ENCODE measurements at regions not wholly inside any gene's neighbourhood (a gene's known extent, or its start where the extent isn't known, plus 50 kb on each side); places are given as distances from the start of the nearest gene placed in this dataset.
"Not testable (repeated sequence)": the region's sequence is repeated elsewhere in the genome, so short reads cannot be mapped to it uniquely, and the experiment has no call there.

DNA sequence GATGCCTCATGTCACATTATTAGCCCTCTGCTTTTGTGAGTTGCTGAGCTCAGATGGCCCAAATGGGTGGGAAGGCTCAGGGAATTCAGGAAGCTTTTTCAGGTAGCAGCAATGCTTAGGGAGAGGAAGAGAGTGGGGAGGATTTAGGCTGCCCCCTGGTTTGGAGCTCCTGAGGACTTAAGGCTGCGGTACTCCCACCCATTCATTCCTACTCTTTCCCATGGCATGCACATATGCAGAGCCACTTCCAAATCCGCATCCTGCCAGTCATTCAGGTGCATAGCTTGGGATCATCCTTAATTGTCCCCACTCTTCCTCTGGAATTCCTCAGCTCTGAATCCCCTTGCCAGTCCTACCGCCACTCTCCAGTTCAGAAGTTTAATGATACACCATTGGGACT lies 343.1 kb upstream of the FRG2C start:
- no peak for DNase-seq (ENCODE audit: low read depth in 1 of 2, low spot score in 1 of 2)
- in situ Hi-C loops (cut with HindIII; ENCODE audit: low pct_unique_long_range_greater_than_20kb, low sequenced_read_pairs), result no loop called here
- no peak for TF ChIP-seq JUND (IDR thresholded peaks at IDR 0.05; ENCODE audit: low read depth)

GRCh38 chr3:75323936-75324335 lies 340.2 kb upstream of the FRG2C start:
- DNase-seq (ENCODE audit: low read depth in 1 of 2, low spot score in 1 of 2); in situ Hi-C loops (cut with HindIII; ENCODE audit: low pct_unique_long_range_greater_than_20kb, low sequenced_read_pairs): not testable (repeated sequence)

- no peak for DNase-seq (ENCODE audit: low read depth in 1 of 2, low spot score in 1 of 2)
- no peak for TF ChIP-seq JUND (IDR thresholded peaks at IDR 0.05; ENCODE audit: low read depth)
- in situ Hi-C loops (cut with HindIII; ENCODE audit: low pct_unique_long_range_greater_than_20kb, low sequenced_read_pairs), result no loop called here
Observed at GRCh38 chr3:75325716-75326115, 338.4 kb upstream of the FRG2C start.

DNA sequence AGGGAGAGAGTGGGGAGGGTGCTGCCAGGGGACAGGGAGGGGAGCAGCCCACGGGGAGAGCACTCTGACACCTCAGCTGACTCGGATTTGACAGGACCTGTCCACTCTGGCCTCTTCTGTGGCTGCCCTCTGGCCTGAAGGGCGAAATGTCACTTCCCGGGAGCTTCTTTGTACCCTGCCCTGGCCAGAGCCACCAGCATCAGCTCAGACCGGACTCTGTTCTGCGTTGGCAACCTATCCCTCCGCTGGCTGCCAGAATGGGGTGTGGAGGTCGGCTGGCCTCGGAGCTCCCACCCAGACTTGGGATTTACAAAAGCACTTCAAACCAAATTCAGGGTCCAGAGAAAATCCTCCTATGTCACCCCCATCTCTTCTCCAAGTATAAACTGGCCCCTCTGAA lies 336.7 kb upstream of the FRG2C start:
- TF ChIP-seq JUND (IDR thresholded peaks at IDR 0.05; ENCODE audit: low read depth), result no peak
- DNase-seq (ENCODE audit: low read depth in 1 of 2, low spot score in 1 of 2), result no peak
- in situ Hi-C loops (cut with HindIII; ENCODE audit: low pct_unique_long_range_greater_than_20kb, low sequenced_read_pairs), result no loop called here

GRCh38 chr3:75329476-75330097 lies 334.5 kb upstream of the FRG2C start:
- TF ChIP-seq JUND (IDR thresholded peaks at IDR 0.05; ENCODE audit: low read depth), result no peak
- in situ Hi-C loops (cut with HindIII; ENCODE audit: low pct_unique_long_range_greater_than_20kb, low sequenced_read_pairs), result no loop called here
- peak; percentile 8 to 38 for DNase-seq (ENCODE audit: low read depth in 1 of 2, low spot score in 1 of 2)

- in situ Hi-C loops (cut with HindIII; ENCODE audit: low pct_unique_long_range_greater_than_20kb, low sequenced_read_pairs); DNase-seq (ENCODE audit: low read depth in 1 of 2, low spot score in 1 of 2): not testable (repeated sequence)
Observed at GRCh38 chr3:75330446-75330845, 333.7 kb upstream of the FRG2C start.

DNA sequence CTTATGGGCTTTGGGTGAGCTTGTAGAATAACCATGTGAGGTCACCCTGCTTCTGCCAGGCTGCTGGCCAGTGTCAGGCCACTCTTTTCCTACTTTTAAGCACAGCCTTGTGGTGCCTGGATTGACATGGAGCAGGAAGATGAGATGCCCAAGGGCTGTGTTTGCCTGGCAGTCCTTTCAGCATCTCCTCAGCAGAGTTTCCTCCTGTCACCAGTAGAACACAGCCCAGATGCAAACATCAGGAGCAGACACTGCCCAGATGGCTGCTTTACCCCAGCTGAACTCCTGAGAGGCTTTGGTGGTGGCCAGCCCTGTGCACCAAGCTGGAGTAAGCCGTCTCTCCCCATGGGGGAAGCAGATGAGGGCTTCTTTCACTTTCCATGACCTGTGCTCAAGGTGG lies 332.0 kb upstream of the FRG2C start:
- DNase-seq (ENCODE audit: low read depth in 1 of 2, low spot score in 1 of 2); in situ Hi-C loops (cut with HindIII; ENCODE audit: low pct_unique_long_range_greater_than_20kb, low sequenced_read_pairs): not testable (repeated sequence)

DNA sequence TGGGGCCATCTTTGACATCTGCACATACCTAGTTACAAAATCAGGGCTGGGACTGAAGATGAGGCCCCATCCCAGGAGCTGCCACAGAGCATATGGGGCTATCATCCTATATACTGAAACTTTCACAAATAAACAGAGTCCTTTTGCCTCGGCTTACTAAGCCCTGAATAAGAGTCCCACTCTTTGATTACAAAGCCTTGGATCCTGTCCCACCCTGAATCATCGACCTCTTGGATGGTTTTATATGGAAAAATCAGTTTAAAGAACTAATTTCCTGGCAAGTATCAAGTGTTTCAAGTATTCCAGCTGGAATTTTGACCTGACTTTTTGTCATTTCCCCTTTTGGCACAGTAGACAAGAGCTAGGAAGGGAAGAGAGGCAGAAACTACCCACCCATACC lies 331.3 kb upstream of the FRG2C start:
- no peak for DNase-seq (ENCODE audit: low read depth in 1 of 2, low spot score in 1 of 2)
- no peak for TF ChIP-seq JUND (IDR thresholded peaks at IDR 0.05; ENCODE audit: low read depth)
- in situ Hi-C loops (cut with HindIII; ENCODE audit: low pct_unique_long_range_greater_than_20kb, low sequenced_read_pairs), result no loop called here

GRCh38 chr3:75334299-75334698 lies 329.8 kb upstream of the FRG2C start:
- no peak for DNase-seq (ENCODE audit: low read depth in 1 of 2, low spot score in 1 of 2)
- in situ Hi-C loops (cut with HindIII; ENCODE audit: low pct_unique_long_range_greater_than_20kb, low sequenced_read_pairs), result no loop called here
- TF ChIP-seq JUND (IDR thresholded peaks at IDR 0.05; ENCODE audit: low read depth), result no peak

GRCh38 chr3:75337226-75337900 lies 326.8 kb upstream of the FRG2C start:
- TF ChIP-seq JUND (IDR thresholded peaks at IDR 0.05; ENCODE audit: low read depth), result no peak
- in situ Hi-C loops (cut with HindIII; ENCODE audit: low pct_unique_long_range_greater_than_20kb, low sequenced_read_pairs), result no loop called here
- no peak for DNase-seq (ENCODE audit: low read depth in 1 of 2, low spot score in 1 of 2)

DNA sequence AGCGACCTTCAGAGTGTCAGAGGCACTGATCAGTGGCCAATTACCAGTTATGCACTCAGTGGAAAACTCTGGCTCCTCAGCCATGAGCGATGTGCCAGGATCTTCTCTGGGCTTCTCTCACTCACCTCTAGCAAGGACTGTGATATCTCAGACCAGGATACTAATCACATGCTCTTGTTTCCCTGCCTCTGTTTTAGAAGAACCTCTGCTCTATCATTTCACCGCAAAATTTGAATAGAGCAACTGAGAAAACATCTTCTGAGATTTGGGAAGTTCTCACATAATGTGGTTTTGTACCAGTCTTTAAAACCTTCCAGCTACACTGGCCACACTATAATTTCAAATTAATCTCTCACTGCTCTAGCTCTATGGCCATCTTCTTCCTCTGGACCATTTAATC lies 325.8 kb upstream of the FRG2C start:
- no peak for TF ChIP-seq JUND (IDR thresholded peaks at IDR 0.05; ENCODE audit: low read depth)
- in situ Hi-C loops (cut with HindIII; ENCODE audit: low pct_unique_long_range_greater_than_20kb, low sequenced_read_pairs), result no loop called here
- no peak for DNase-seq (ENCODE audit: low read depth in 1 of 2, low spot score in 1 of 2)

DNA sequence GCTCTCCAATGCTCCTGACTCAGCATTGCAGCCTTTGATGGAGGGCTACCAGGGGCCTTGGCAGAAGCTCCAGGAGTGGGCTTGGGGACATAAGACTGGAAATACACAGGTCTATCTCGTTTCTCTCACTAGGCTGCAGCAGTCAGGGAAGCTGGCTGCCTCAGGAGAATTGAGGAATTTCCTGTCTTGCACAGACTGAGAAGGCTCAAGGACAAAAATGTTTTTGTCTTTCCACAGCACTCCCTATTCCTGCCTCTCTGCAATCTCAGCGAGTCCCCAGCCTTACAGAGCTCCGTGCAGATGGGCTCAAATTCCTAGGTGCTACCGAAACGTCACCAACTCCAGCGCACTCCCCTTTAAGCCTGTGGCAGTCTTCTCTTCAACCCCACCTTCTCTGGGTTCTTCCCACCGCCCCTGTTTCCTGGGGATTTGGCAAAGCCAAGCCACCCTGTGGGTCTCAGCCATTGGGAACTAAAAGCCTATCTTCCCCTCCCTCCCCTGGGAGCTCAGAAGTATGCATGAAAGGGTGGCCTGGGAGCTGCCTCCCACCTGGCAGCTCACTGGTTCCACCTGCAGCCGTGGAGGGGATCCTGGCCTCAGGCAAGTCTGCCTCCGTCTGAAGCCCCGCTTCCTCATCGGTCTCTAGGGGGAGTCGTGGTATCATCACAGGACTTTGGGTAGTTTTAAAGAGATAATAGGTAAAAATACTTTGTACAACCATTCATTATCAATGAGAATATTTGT lies 322.6 kb upstream of the FRG2C start:
- DNase-seq (ENCODE audit: low read depth in 1 of 2, low spot score in 1 of 2), result no peak
- TF ChIP-seq JUND (IDR thresholded peaks at IDR 0.05; ENCODE audit: low read depth), result no peak
- in situ Hi-C loops (cut with HindIII; ENCODE audit: low pct_unique_long_range_greater_than_20kb, low sequenced_read_pairs), result no loop called here

DNA sequence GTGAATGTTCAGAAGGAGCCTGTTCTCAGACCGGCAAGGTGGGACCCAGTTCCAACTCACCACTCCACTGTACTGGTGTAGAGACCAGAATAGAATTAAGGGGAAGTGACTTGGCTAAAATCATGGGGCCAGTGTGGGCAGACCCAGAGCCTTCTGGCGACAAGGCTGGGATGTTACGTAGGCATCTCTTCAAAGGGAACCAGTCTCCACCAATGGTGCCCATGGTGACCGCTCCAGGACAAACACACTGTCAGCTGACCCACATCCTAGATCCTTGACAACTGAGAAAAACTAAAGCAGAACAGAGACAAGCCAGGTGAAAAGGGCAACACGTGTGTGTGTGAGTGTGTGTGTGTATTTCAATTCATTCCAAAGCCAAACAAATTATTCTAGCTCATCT lies 321.7 kb upstream of the FRG2C start:
- in situ Hi-C loops (cut with HindIII; ENCODE audit: low pct_unique_long_range_greater_than_20kb, low sequenced_read_pairs), result no loop called here
- DNase-seq (ENCODE audit: low read depth in 1 of 2, low spot score in 1 of 2), result no peak
- TF ChIP-seq JUND (IDR thresholded peaks at IDR 0.05; ENCODE audit: low read depth), result no peak

- DNase-seq (ENCODE audit: low read depth in 1 of 2, low spot score in 1 of 2); in situ Hi-C loops (cut with HindIII; ENCODE audit: low pct_unique_long_range_greater_than_20kb, low sequenced_read_pairs): not testable (repeated sequence)
Observed at GRCh38 chr3:75350536-75350935, 313.6 kb upstream of the FRG2C start.

DNA sequence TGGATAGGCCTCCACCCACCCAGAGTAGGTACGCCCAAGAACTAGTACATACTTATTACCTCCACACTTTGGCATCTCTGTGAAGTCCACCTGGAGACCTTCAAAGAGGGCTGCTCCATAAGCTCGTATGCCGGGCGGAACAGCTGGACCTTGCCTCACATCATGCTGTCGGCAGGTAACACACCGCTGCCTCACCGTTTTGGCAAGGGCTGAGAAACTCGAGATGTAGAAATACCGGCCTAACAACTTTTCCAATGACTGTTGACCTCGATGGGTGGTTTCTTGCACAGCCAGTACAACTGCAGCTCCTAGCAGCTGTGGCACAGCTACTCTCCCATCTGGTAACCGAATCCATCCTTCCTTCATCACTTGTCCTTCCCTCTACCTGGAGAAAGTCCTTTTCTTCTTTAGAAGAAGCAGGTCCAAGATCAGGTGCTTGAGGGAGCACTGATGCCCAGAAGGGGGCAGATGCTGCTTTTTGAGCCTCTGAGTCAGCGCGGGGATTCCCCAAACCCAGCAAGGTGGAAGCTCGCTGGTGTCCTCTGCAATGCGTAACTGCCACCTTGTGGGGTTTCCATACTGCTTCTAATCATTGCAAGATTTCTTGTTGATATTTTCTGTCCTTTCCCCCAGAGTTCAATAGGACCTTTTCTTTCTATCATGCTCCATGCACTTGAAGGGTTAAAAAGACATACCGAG lies 301.9 kb upstream of the FRG2C start:
- in situ Hi-C loops (cut with HindIII; ENCODE audit: low pct_unique_long_range_greater_than_20kb, low sequenced_read_pairs), result not testable (repeated sequence)
- DNase-seq (ENCODE audit: low read depth in 1 of 2, low spot score in 1 of 2), result peak in 1 of 2 experiments; percentile 89

DNA sequence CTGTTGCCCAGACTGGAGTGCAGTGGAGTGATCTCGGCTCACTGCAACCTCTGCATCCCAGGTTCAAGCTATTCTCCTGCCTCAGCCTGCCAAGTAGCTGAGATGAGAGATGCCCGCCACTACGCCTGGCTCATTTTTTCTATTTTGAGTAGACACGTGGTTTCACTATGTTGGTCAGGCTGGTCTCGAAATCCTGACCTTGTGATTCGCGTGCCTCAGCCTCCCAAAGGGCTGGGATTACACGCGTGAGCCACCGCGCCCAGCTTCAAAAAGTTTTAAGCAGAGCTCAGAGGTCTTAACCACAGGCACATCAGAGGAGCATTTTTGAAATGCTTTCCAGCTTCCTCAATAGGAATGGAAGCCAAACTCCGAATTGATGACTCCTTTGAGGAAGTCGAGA lies 291.2 kb upstream of the FRG2C start:
- DNase-seq (ENCODE audit: low read depth in 1 of 2, low spot score in 1 of 2); in situ Hi-C loops (cut with HindIII; ENCODE audit: low pct_unique_long_range_greater_than_20kb, low sequenced_read_pairs): not testable (repeated sequence)

GRCh38 chr3:75379840-75380239 lies 284.3 kb upstream of the FRG2C start:
- in situ Hi-C loops (cut with HindIII; ENCODE audit: low pct_unique_long_range_greater_than_20kb, low sequenced_read_pairs); DNase-seq (ENCODE audit: low read depth in 1 of 2, low spot score in 1 of 2): not testable (repeated sequence)
